SK-MEL-5 (cell line): ENCODE measurements at regions not wholly inside any gene's neighbourhood (a gene's known extent, or its start where the extent isn't known, plus 50 kb on each side); places are given as distances from the start of the nearest gene placed in this dataset.
"Not testable (repeated sequence)": the region's sequence is repeated elsewhere in the genome, so short reads cannot be mapped to it uniquely, and the experiment has no call there.

ENCODE experiments used
- DNase-seq: peaks from one replicate; pipeline ENCODE4 v3.0.0-alpha.2; 2016; ENCODE audit warnings: low read depth, low spot score
- in situ Hi-C: cut with HindIII; loops from 2 replicates; pipeline ENCODE4 v1.10.0; 2016; ENCODE audit warnings: low sequenced_read_pairs, high pct_unique_total_duplicates, low pct_unique_long_range_greater_than_20kb

- in situ Hi-C loops: no loop called here
Measured at GRCh38 chr3:162353414-162353813, 856.8 kb downstream of the OTOL1 start.

GRCh38 chr3:162354356-162354755 lies 857.7 kb downstream of the OTOL1 start:
- in situ Hi-C loops: no loop called here
- DNase-seq: no peak

More at GRCh38 chr3:162353414-162353813, 856.8 kb downstream of the OTOL1 start:
- no peak for DNase-seq

GRCh38 chr3:162365066-162365719 lies 868.6 kb downstream of the OTOL1 start:
- in situ Hi-C loops: no loop called here
- DNase-seq: no peak

GRCh38 chr3:162366166-162366766 lies 869.7 kb downstream of the OTOL1 start:
- DNase-seq: no peak
- in situ Hi-C loops: no loop called here

GRCh38 chr3:162367429-162368260 lies 871.0 kb downstream of the OTOL1 start:
- in situ Hi-C loops: no loop called here

DNA sequence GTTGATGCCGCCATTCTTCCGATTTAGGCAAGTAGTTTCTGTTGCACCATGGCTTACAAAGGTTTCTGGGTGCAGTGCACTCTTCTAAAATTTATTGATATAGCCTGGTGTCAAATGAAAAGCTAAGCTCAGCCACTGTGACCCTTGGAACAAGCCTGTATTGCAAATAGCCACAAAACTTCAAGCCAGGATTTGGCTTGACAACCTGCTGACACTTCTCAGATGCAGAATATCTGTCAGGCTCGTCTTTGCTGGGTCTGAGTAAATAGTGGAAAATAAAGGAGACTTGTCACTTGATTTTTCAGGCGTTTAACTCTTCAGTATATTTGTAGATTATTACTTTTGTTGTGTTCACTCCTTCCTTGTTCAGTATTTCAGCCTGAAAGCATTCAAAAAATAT lies 871.8 kb downstream of the OTOL1 start:
- in situ Hi-C loops: no loop called here
- no peak for DNase-seq

More at GRCh38 chr3:162367429-162368260, 871.0 kb downstream of the OTOL1 start:
- DNase-seq: no peak

DNA sequence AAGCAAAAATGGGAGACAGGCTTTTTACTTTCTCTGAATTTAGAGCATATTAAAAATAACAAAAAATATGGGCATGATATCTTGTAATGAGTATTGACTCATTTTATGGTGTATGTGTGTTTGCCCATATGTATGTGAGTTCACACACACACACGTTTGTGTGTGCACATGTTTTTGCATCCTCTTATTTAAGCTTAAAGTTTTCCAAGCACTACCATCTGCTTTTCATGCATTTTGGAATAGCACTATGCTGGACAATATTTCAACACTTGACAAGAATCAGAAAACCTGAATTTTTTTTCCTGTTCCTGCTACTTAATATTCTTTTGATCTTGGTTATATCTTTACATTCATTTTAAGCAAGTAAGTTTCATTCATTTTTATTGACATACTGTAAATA lies 872.7 kb downstream of the OTOL1 start:
- in situ Hi-C loops: no loop called here
- DNase-seq: no peak

GRCh38 chr3:162370141-162370540 lies 873.5 kb downstream of the OTOL1 start:
- DNase-seq: no peak
- in situ Hi-C loops: no loop called here

DNA sequence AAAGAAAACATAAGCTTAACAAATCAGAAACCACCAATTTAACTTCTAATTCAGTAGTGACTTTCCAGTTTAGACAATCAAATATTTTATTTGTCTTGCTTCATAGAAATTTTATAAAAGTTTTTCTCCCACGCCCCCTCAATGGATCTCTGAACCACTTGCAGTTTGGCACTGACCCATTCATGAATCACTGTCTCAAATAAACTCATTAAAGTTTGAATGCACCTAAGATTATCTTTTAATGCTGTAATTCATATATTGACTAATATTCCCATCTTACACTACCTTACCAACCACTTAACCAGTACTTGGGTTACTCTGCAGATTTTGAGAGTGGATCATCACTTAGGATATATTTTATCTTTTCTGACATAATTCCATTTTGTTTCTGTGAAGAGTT lies 880.2 kb downstream of the OTOL1 start:
- no peak for DNase-seq
- in situ Hi-C loops: no loop called here

GRCh38 chr3:162377608-162378007 lies 881.0 kb downstream of the OTOL1 start:
- in situ Hi-C loops: no loop called here
- no peak for DNase-seq

DNA sequence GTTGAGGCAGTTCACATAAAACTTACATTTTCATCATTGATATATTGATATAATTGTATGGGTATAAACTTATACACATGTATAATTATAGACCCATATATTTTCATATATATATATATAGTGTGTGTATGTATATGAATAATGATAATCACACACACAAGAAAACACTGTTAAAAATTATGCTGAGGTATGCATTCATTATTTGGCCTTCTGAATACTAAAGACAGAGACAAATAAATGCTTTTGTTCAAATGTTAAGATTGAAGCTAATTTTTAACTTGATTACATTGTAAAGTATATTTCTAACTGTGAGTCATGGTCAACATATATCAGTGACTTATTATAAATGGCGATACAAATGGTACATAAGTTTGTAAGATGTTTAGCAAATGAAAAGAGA lies 888.8 kb downstream of the OTOL1 start:
- in situ Hi-C loops: no loop called here
- no peak for DNase-seq

GRCh38 chr3:162390891-162391290 lies 894.3 kb downstream of the OTOL1 start:
- no peak for DNase-seq
- in situ Hi-C loops: no loop called here

DNA sequence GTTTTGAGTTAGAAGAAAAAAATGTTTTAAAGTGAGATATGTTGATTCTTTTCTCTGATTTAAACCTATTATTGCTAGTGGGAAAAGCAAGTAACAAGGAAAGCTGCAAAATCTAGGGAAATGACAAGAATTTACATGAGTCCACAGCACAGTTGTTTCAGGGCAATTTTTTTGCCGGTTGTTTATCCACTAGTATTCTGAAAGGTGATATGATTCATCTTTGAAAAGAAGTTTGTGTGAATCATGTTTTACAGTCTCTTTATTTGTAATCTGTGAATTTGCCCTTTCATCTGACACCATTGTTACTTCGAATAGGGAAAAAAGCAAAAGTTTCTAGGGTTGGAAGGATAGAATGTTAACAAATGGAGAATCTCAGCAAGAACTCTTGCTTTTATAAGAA lies 894.7 kb downstream of the OTOL1 start:
- in situ Hi-C loops: no loop called here
- DNase-seq: no peak

DNA sequence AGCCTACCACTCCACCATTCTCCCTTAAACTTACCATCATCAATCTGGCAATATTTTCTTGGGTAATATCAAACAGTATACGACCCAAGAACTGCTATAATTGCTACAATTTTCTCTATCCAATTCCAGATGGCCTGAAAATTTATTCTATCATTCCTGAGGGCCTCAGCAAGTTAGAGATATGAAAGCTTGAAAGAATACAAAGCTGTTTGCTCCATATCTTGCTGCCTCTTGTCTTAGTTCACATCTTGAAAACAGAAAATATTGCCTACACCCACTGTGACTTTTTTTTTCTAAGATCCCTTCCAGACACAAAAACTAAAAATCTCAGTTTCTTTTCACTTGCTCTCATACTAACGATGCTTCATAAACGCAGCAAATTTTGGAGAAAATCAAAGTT lies 898.9 kb downstream of the OTOL1 start:
- in situ Hi-C loops: no loop called here
- DNase-seq: no peak

GRCh38 chr3:162398554-162398953 lies 901.9 kb downstream of the OTOL1 start:
- in situ Hi-C loops: no loop called here
- DNase-seq: no peak

- peak; percentile 8 for DNase-seq
- in situ Hi-C loops: no loop called here
Measured at GRCh38 chr3:162400697-162401096, 904.1 kb downstream of the OTOL1 start.

- DNase-seq, in situ Hi-C loops: not testable (repeated sequence)
Measured at GRCh38 chr3:162411556-162411955, 914.9 kb downstream of the OTOL1 start.

DNA sequence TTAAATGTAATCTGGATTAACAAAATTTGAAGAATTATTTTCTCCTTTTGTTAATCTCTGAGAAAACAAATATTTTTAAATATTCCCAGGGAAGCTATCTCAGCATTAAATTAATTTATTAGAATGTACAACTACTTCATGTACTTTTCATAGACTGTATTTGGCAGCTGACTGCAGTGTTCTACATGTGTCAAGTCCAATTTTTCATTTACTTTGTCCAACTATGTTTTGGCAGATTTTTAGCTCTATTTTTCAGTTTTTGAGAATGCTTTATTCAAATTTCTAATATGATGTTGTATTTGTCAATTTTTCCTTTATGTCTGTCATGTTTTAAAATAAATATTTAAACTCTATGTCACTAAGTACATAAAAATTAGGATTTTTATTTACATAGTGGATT lies 925.1 kb downstream of the OTOL1 start:
- no peak for DNase-seq
- in situ Hi-C loops: no loop called here

- no peak for DNase-seq
- in situ Hi-C loops: no loop called here
Measured at GRCh38 chr3:162428192-162428591, 931.6 kb downstream of the OTOL1 start.
